GM12892 (cell line): ENCODE measurements at regions not wholly inside any gene's neighbourhood (a gene's known extent, or its start where the extent isn't known, plus 50 kb on each side); places are given as distances from the start of the nearest gene placed in this dataset.

Experiments
- POLR2A ChIP-seq: IDR thresholded peaks from 2 replicates; pipeline ENCODE4 v1.6.1; 2011; ENCODE audit warnings: low read depth, low read length, control low read depth
- POLR2AphosphoS5 ChIP-seq: IDR thresholded peaks from 2 replicates; pipeline ENCODE4 v1.6.1; 2011; ENCODE audit warnings: low read depth, low read length, control low read depth
- TAF1 ChIP-seq: IDR thresholded peaks from 2 replicates; pipeline ENCODE4 v1.6.1; 2011; ENCODE audit warnings: low read depth, mild to moderate bottlenecking, control low read depth, low read length, borderline replicate concordance

GRCh38 chr1:181383695-181384094 is 99.6 kb upstream of the CACNA1E start:
- TF ChIP-seq POLR2A (no peak), TAF1 (no peak), POLR2AphosphoS5 (no peak)
